ENCODE measurements at regions not wholly inside any gene's neighbourhood (a gene's known extent, or its start where the extent isn't known, plus 50 kb on each side); places are given as distances from the start of the nearest gene placed in this dataset.

DNA sequence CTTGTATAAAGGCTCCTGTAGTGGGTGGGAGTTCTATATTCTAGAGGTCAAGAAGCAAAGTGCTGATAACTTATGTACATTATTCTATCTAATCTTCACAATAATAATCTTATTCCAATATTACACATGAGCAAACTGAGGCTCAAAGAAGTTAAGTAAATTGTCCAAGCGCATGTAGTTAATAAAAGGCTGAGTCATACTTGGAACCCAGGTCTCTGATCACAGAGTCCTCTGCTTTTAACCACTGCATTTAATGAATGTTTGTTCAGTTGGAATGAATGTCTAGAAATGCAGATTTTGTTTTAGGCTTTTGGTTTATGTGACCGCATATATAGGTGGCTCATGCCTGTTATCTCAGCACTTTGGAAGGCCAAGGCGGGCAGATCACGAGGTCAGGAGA is 88.4 kb upstream of the PAQR3 start:
- no peaks in the 10 kb centered on the region for H3K9me3 ChIP-seq (ENCODE audit: control insufficient read depth, low read depth, low read length)
- H3K4me1 ChIP-seq (ENCODE audit: control insufficient read depth, insufficient read depth, low read length): no peaks in the 10 kb centered on the region
- DNase-seq: no peak
- no peak overlapping the region for H3K27ac ChIP-seq (ENCODE audit: low read length)
- no peak overlapping the region for H3K4me3 ChIP-seq (ENCODE audit: low read length)
- H3K36me3 ChIP-seq (ENCODE audit: control insufficient read depth, insufficient read depth, low read length): no peaks in the 10 kb centered on the region
- H3K27me3 ChIP-seq (ENCODE audit: control insufficient read depth, insufficient read depth, low read length): no peaks in the 10 kb centered on the region
- WGBS (ENCODE audit: insufficient coverage, low lambda C conversion rate): no CpG with 5 or more reads among the region's 4 CpGs

DNA sequence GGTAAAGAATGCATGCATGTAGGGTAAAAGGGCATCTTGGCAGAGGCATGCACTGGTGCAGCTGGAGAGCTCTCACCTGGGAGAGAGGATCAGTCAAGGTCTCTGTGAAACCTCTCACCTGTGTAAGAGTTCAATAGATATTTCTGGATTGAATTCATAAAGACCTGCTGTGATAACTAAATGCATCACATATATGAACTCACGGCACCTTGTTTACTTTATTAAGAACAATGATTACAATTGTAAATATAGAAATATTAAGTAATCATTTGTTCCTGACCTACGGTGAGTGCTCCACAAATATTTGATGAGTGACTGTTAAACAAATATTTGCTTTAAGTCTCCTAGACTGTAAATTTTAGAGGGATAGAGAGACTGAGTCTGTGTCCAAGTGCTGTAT is 85.9 kb upstream of the PAQR3 start:
- H3K9me3 ChIP-seq (ENCODE audit: control insufficient read depth, low read depth, low read length): no peaks in the 10 kb centered on the region
- WGBS (ENCODE audit: insufficient coverage, low lambda C conversion rate): 0% methylated on average over 1 of the region's 2 CpGs
- no peak for DNase-seq
- no peak overlapping the region for H3K27ac ChIP-seq (ENCODE audit: low read length)
- H3K36me3 ChIP-seq (ENCODE audit: control insufficient read depth, insufficient read depth, low read length): no peaks in the 10 kb centered on the region
- H3K4me3 ChIP-seq (ENCODE audit: low read length): no peak overlapping the region
- H3K4me1 ChIP-seq (ENCODE audit: control insufficient read depth, insufficient read depth, low read length): no peaks in the 10 kb centered on the region
- no peaks in the 10 kb centered on the region for H3K27me3 ChIP-seq (ENCODE audit: control insufficient read depth, insufficient read depth, low read length)

DNA sequence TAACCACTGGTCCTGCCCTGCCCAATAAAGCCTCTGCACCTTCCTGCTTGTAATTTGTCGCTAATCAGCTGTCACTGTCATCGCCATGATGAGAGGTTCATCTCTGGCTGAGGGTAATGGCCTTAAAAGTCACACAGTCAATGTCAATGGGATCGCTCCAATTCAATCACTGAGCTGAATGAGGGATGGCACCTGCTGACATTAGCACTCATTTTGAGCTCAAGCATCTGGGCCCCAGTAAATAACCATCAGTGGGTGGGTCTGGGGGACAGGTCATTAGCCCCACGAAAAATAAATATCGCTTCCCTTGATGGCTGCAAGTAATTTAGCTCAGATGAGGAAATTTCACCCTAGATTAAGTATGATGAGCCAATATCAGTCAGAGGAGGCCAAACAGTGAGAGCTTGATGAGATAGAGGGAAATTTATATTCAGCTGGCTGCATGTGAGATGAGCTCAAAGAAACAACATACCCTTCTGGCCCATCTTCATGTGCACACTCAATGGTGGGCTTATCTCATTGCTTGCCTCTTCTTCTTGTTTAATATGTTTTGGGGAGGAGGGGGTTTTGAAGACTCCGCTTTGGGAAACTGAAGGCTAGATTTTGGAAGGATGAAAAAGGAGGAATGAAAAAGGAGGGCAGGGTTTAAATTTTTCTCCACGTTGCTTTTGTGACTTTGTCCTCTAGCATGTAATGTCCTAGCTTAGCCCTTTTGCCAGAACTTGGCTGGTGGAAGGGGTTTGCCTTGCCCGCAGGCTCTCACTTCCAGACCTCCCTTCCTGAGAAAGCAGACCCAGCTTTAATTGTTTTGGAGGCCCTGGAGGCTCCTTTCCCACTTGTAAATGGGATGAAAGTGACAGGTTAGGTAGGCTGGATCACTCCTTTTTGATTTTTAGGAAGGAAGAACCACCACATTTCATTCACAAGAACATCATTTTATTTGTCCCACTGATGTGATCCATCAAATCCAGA is 84.8 kb upstream of the PAQR3 start:
- DNase-seq: no peak
- H3K4me1 ChIP-seq (ENCODE audit: control insufficient read depth, insufficient read depth, low read length): no peaks in the 10 kb centered on the region
- WGBS (ENCODE audit: insufficient coverage, low lambda C conversion rate): 100% methylated on average over 1 of the region's 8 CpGs
- H3K27ac ChIP-seq (ENCODE audit: low read length): no peak overlapping the region
- no peaks in the 10 kb centered on the region for H3K9me3 ChIP-seq (ENCODE audit: control insufficient read depth, low read depth, low read length)
- H3K36me3 ChIP-seq (ENCODE audit: control insufficient read depth, insufficient read depth, low read length): no peaks in the 10 kb centered on the region
- no peaks in the 10 kb centered on the region for H3K27me3 ChIP-seq (ENCODE audit: control insufficient read depth, insufficient read depth, low read length)
- H3K4me3 ChIP-seq (ENCODE audit: low read length): no peak overlapping the region

DNA sequence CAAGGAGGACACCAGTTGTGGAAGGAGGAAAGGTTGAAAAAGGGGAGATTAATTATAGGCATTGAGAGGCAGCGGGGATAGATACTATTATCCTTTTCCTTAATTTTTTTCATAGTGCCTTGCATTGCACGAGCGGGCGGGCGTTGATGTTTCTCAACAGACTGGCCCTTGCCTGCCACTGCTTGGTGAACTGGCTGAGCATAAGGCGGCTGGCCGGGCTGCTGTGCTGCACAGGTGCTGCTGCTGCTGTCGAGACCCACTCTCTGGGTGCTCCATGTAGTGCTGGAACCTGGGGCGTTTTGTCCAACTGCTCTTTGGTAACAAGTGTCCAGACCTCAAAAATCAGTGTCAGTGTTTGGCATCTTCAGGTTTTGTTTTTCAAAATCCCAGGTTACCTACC is 83.3 kb upstream of the PAQR3 start:
- no peak overlapping the region for H3K4me3 ChIP-seq (ENCODE audit: low read length)
- no peak overlapping the region for H3K27ac ChIP-seq (ENCODE audit: low read length)
- H3K9me3 ChIP-seq (ENCODE audit: control insufficient read depth, low read depth, low read length): no peaks in the 10 kb centered on the region
- no peak for DNase-seq
- WGBS (ENCODE audit: insufficient coverage, low lambda C conversion rate): no CpG with 5 or more reads among the region's 9 CpGs
- H3K4me1 ChIP-seq (ENCODE audit: control insufficient read depth, insufficient read depth, low read length): no peaks in the 10 kb centered on the region
- no peaks in the 10 kb centered on the region for H3K27me3 ChIP-seq (ENCODE audit: control insufficient read depth, insufficient read depth, low read length)
- H3K36me3 ChIP-seq (ENCODE audit: control insufficient read depth, insufficient read depth, low read length): no peaks in the 10 kb centered on the region

DNA sequence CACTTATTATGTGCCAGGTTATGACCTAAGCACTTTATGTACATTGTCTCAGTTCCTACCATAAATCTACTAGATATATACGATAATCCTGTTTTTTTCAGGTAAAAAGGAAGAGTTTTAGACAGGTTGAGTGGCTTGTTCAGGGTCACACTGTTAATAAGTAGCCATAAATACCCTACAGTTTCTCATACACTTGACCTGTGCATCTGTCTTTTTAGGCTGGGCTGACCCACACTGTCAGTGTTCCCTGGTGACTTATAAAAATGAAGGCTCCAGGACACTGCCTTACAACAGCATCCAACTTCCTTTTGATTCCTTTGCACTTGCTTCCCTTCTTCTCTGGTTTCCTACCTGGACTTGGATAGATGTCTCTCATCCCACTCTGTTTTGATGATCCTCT is 78.2 kb upstream of the PAQR3 start:
- no peak overlapping the region for H3K4me3 ChIP-seq (ENCODE audit: low read length)
- DNase-seq: no peak
- H3K4me1 ChIP-seq (ENCODE audit: control insufficient read depth, insufficient read depth, low read length): no peaks in the 10 kb centered on the region
- no CpG with 5 or more reads among the region's 1 CpG for WGBS (ENCODE audit: insufficient coverage, low lambda C conversion rate)
- no peaks in the 10 kb centered on the region for H3K9me3 ChIP-seq (ENCODE audit: control insufficient read depth, low read depth, low read length)
- no peaks in the 10 kb centered on the region for H3K27me3 ChIP-seq (ENCODE audit: control insufficient read depth, insufficient read depth, low read length)
- H3K36me3 ChIP-seq (ENCODE audit: control insufficient read depth, insufficient read depth, low read length): no peaks in the 10 kb centered on the region
- no peak overlapping the region for H3K27ac ChIP-seq (ENCODE audit: low read length)

DNA sequence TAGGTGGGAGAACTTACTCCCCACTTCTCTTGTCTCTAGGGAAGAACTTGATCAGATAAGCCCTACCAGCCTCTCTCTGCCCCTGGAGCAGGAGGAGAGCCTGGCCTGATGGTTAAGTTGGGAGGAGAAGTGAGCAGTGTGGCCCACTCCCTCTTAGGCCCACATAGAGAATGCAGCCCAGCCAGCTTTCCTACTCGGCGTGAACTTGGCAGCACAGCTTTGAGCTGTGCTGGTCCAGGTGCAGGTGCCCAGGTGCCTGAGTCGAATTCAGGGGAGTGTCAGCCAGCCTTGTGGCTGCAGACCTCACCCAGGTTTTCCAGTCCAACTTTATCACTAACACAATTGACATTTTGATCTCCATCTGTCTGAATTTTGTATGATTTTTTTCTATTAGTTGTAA is 77.6 kb upstream of the PAQR3 start:
- no CpG with 5 or more reads among the region's 3 CpGs for WGBS (ENCODE audit: insufficient coverage, low lambda C conversion rate)

DNA sequence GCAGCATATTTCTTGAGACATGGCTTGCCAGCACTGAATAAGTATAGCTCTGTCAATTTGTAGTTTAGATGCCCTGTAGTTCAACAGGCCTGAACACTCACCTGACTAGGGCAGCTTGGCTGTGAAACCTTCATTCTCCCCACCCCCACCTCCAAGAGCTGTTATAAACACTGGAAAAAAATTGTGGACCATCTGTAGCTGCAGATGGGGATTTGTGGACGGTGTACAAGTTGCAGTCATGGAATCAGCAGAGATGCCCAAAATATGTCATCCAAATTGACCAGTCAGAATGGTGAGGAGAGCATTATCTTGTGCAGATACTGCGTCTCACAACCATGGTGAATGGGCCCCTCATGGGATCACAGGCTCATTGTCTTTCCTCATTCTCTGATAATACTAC is 76.2 kb upstream of the PAQR3 start:
- Histone ChIP-seq H3K4me1 (ENCODE audit: control insufficient read depth, insufficient read depth, low read length) (no peaks in the 10 kb centered on the region), H3K4me3 (ENCODE audit: low read length) (no peak overlapping the region), H3K36me3 (ENCODE audit: control insufficient read depth, insufficient read depth, low read length) (no peaks in the 10 kb centered on the region), H3K27ac (ENCODE audit: low read length) (no peak overlapping the region), H3K27me3 (ENCODE audit: control insufficient read depth, insufficient read depth, low read length) (no peaks in the 10 kb centered on the region), H3K9me3 (ENCODE audit: control insufficient read depth, low read depth, low read length) (no peaks in the 10 kb centered on the region)
- no peak for DNase-seq
- 100% methylated on average over 1 of the region's 2 CpGs for WGBS (ENCODE audit: insufficient coverage, low lambda C conversion rate)

More for the DNA sequence above, 77.6 kb upstream of the PAQR3 start:
- Histone ChIP-seq H3K36me3 (ENCODE audit: control insufficient read depth, insufficient read depth, low read length) (no peaks in the 10 kb centered on the region), H3K4me3 (ENCODE audit: low read length) (no peak overlapping the region), H3K27ac (ENCODE audit: low read length) (no peak overlapping the region), H3K4me1 (ENCODE audit: control insufficient read depth, insufficient read depth, low read length) (no peaks in the 10 kb centered on the region), H3K9me3 (ENCODE audit: control insufficient read depth, low read depth, low read length) (no peaks in the 10 kb centered on the region), H3K27me3 (ENCODE audit: control insufficient read depth, insufficient read depth, low read length) (no peaks in the 10 kb centered on the region)
- DNase-seq: no peak

DNA sequence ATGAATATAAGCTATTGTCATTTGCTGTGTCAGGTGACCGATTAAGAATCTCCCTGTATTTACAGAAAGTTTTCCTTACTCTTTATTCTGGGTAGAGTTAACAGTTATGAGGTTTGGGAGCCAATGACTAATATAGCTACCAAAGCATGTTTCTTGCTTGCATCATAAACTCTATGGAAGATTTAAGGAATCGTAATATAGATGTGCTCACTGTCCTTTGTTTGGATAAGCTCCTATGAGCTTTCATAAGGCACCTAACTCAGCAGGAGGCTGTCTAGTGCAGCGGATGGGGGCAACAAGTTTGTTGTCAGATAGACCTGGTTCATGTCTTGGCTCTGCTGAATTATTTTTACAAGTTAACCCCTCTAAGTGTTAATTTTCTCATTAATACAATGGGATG is 75.0 kb upstream of the PAQR3 start:
- no peak for DNase-seq
- WGBS (ENCODE audit: insufficient coverage, low lambda C conversion rate): 100% methylated on average over 1 of the region's 3 CpGs
- H3K36me3 ChIP-seq (ENCODE audit: control insufficient read depth, insufficient read depth, low read length): no peaks in the 10 kb centered on the region
- H3K4me3 ChIP-seq (ENCODE audit: low read length): no peak overlapping the region
- no peaks in the 10 kb centered on the region for H3K9me3 ChIP-seq (ENCODE audit: control insufficient read depth, low read depth, low read length)
- H3K27ac ChIP-seq (ENCODE audit: low read length): no peak overlapping the region
- no peaks in the 10 kb centered on the region for H3K27me3 ChIP-seq (ENCODE audit: control insufficient read depth, insufficient read depth, low read length)
- H3K4me1 ChIP-seq (ENCODE audit: control insufficient read depth, insufficient read depth, low read length): no peaks in the 10 kb centered on the region

DNA sequence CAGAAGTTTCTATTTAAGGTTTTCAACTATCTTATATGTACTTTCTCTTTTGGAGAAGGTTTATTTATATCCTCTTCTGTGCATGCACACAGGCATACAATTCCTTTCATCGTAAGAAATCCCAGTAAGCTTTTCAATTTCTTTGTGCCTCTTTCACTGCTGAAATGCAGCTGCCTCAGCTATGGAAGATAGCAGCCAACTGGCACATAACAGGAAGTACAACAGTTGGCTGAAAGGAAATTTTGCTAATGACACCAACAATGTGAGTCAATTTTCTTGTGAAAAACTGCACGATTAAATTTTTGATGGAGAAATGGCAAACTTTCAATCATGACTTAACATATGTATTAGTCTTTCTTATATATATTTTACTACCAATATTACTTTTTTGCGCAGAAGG is 74.5 kb upstream of the PAQR3 start:
- Histone ChIP-seq H3K36me3 (ENCODE audit: control insufficient read depth, insufficient read depth, low read length) (no peaks in the 10 kb centered on the region), H3K27ac (ENCODE audit: low read length) (no peak overlapping the region), H3K4me3 (ENCODE audit: low read length) (no peak overlapping the region), H3K9me3 (ENCODE audit: control insufficient read depth, low read depth, low read length) (no peaks in the 10 kb centered on the region), H3K4me1 (ENCODE audit: control insufficient read depth, insufficient read depth, low read length) (no peaks in the 10 kb centered on the region), H3K27me3 (ENCODE audit: control insufficient read depth, insufficient read depth, low read length) (no peaks in the 10 kb centered on the region)
- no peak for DNase-seq
- 93% methylated on average over 2 of the region's 3 CpGs for WGBS (ENCODE audit: insufficient coverage, low lambda C conversion rate)

DNA sequence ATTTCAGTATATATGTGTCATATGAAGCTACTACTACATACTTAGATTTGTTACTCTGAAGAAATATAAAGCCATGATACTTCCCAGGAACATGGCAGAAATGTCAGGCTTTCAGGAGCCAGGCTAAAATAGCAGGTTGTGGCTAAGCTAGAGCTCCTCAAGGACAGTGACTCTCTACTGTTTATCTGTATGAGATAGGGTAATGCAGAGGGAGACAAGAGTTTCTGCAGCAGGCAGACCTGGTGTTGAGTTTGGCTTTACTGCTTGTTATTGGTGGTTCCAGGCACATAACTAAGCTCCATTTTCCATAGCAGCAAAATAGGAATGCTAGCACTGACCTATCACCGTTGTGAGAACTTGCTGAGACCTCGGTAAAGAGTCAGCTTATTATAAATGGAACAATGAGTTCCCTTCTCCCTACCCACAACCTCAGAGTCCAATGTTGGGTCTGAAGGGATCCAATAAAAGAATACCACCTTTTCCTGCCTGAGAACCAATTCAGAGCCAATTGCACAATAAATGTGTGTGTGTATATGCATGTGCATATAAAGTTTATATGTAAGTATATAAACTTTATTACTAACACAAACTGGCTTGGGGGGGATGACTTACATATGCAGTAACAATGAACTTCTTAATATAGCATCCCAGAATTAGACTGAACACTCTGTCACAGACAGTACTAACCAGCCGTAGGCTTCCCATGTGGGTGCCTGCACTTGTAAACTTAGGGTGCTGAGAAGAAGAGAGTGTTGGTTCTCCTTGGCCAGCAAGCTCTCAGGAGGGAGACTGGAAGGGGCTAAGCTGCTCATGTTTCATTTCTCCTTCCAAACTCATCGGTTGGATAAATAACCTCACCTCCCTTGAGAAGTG is 51.9 kb upstream of the PAQR3 start:
- DNase-seq: no peak
- Histone ChIP-seq H3K27ac (ENCODE audit: low read length) (no peak overlapping the region), H3K36me3 (ENCODE audit: control insufficient read depth, insufficient read depth, low read length) (no peaks in the 10 kb centered on the region), H3K9me3 (ENCODE audit: control insufficient read depth, low read depth, low read length) (no peaks in the 10 kb centered on the region), H3K27me3 (ENCODE audit: control insufficient read depth, insufficient read depth, low read length) (no peaks in the 10 kb centered on the region), H3K4me1 (ENCODE audit: control insufficient read depth, insufficient read depth, low read length) (no peaks in the 10 kb centered on the region), H3K4me3 (ENCODE audit: low read length) (no peak overlapping the region)
- whole genome bisulfite sequencing (ENCODE audit: insufficient coverage, low lambda C conversion rate): 100% methylated on average over 1 of the region's 4 CpGs

Measured in large intestine (tissue), 3 donors.